ENCODE measurements at regions not wholly inside any gene's neighbourhood (a gene's known extent, or its start where the extent isn't known, plus 50 kb on each side); places are given as distances from the start of the nearest gene placed in this dataset.
"Not testable (repeated sequence)": the region's sequence is repeated elsewhere in the genome, so short reads cannot be mapped to it uniquely, and the experiment has no call there.

DNA sequence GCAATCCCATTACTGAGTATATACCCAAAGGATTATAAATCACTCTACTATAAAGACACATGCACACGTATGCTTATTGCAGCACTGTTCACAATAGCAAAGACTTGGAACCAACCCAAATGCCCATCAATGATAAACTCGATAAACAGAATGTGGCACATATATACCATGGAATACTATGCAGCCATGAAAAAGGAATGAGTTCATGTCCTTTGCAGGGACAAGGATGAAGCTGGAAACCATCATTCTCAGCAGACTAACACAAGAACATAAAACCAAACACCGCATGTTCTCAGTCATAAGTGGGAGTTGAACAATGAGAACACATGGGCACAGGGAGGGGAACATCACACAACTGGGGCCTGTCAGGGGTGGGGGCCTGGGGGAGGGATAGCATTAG lies 532.8 kb upstream of the AMOT start:
- not testable (repeated sequence) for DNase-seq

DNA sequence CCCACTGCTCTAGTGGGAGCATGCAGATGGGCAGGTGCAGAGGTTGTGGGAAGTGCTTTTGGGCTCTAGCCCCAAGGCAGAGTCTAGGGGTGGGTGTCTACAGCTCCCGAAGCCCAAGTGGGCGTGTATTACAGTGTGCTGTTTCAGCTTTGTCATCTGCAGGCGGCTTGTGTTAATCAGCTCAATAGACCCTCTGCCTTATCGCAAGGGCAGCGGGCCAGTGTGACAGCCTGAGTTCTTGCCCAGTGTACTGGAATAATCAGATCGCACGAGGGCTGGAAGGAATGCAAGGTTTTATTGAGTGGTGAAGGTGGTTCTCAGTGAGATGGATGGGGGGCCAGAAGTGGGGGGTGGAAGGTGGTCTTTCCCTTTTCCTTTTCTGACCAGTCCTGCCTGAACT lies 529.4 kb upstream of the AMOT start:
- no peak for DNase-seq

DNA sequence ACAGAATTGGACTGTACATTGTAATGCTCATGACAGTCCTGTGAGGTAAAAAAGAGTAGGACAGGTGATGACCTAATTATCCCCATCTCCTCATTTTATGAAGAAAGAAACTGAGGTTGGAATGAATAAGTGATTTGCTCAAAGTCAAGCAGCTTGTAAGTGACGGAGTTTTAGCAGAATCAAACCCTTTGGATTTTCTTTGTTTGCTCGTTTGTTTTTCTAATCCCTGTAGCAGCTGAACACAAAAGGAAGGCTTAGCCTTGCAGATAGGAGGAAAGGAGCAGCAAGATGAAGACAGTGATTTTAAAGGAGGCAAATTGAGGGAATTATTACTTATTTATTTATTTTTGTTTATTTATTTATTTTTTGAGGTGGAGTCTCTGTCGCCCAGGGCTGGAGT lies 528.4 kb upstream of the AMOT start:
- no peak for DNase-seq

- DNase-seq = no peak
Observed at GRCh38 chrX:113353134-113353533, 512.5 kb upstream of the AMOT start.

DNA sequence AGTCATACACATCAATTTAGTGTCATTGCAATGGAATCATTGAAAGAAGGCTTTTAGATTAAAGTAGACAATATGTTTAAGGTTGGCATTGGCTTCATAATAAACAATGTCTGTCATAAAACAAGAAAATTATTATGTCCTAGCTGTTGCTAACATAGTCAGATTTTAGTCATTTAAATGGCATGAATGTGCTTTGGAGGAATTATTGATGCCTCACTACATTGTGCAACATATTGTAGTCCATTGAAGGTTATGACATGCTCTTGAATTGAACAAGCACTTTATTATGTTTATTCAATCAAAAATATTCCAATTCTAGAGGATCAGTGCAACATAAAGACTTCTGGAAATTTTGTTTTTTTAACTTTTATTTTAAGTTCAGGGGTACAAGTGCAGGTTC lies 489.8 kb upstream of the AMOT start:
- no peak for DNase-seq

GRCh38 chrX:113315927-113316326 lies 475.3 kb upstream of the AMOT start:
- DNase-seq = no peak

GRCh38 chrX:113305496-113305895 lies 464.9 kb upstream of the AMOT start:
- DNase-seq = no peak

GRCh38 chrX:113300580-113300979 lies 459.9 kb upstream of the AMOT start:
- DNase-seq = no peak

DNA sequence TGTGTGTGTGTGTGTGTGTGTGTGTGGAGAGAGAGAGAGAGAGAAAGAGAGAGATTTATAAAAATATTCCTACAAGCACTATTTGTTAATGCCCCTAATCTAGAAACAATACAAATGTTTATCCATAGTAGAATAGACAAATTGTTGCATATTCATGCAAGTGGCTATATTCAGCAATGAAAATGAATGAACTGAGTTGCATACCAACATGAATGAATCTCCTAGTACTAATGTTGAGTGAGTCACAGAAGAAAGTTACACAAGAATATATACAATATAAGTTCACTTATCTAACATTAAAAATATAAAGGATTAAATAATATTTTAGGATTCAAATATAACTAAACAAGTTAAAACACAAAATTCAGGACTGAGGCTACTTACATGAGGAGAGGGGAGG lies 456.8 kb upstream of the AMOT start:
- DNase-seq = no peak

GRCh38 chrX:113289503-113289902 lies 448.9 kb upstream of the AMOT start:
- DNase-seq = no peak

- no peak for DNase-seq
Observed at GRCh38 chrX:113287761-113288160, 447.1 kb upstream of the AMOT start.

GRCh38 chrX:113275804-113276203 lies 435.2 kb upstream of the AMOT start:
- no peak for DNase-seq

GRCh38 chrX:113274791-113275190 lies 434.2 kb upstream of the AMOT start:
- DNase-seq = no peak

DNA sequence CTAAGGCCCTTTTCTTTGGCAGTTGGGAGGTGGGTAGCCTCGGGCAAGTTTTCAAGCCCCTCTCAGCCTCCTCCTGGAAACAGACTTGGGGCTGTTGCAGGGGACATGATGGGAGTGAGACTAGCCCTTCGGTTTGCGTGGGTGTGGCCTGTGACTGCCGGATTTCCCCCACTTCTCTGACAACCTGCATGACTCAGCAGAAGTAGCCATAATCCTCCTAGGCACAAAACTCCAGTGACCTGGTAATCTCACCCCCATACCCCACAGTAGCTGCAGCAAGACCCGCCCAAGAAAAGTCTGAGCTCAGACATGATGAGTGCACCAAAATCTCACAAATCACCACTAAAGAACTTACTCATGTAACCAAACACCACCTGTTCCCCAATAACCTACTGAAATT lies 433.7 kb upstream of the AMOT start:
- no peak for DNase-seq

GRCh38 chrX:113269203-113269602 lies 428.6 kb upstream of the AMOT start:
- no peak for DNase-seq

DNA sequence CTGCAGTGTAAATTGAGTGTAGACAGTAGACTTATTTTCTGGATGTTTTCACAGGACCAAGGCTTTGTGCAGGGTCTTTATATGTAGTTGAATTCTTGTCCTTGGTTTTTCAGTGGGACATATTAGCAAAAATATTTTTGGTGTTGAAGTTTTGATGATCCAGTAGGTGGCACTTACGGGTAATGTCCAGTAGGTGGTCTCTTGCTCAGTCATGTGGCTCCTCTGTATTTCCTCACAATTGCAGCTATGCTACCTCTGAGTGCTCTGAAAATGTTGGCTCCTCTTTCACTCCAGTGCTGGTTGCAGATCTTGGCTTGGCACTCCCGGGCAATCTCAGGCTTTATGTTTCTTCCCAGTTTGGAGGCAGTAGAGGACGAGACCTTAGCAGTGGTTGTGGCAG lies 419.8 kb upstream of the AMOT start:
- DNase-seq = no peak

DNA sequence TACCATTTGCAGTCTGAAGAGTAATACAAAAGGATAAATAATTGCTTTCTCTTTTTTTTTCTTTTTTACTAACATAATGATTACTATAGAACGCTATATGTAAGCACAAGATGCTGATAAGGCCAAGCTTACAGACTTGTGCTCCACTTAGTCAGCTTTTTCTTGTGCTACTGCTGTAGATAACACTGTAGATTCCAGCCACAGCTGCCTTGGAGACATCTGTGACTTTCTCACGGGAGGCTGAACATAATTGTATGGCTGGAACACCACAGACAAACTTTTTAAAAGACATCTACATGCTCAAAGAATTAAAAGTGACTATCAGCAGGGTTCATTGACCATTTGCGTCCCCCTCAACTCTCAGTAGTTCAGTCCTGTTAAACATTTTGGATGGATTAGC lies 381.7 kb upstream of the AMOT start:
- DNase-seq = no peak

DNA sequence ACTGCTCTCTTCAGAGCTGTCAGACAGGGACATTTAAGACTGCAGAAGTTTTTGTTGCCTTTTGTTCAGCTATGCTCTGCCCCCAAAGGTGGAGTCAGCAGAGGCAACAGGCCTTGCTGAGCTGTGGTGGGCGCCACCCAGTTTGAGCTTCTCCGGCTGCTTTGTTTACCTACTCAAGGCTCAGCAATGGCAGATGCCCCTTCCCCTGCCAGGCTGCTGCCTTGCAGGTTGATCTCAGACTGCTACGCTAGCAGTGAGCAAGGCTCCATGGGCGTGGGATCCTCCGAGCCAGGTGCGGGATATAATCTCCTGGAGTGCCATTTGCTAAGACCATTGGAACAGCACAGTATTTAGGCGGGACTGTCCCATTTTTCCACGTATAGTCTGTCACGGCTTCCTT lies 371.4 kb upstream of the AMOT start:
- no peak for DNase-seq

GRCh38 chrX:113202601-113203000 lies 362.0 kb upstream of the AMOT start:
- DNase-seq = no peak

DNA sequence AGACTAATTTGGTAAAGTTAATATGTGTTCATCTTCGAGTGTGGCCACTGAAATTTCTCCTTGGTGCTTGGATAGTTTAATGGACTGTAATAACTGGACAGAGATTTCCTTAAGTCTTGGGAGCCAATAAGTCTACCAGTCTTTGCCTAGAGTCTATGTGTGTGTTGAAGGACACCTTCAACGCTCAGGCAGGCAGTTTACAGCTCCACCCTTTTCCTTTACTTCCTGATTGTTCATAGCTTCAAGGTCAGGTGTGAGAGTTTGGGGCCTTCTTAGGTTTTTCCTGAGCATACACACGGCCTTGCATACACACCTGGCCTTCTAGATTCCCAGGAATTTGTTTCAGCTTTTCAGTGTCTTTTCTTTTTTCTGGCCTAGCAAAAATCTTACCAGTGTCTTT lies 355.3 kb upstream of the AMOT start:
- no peak for DNase-seq

DNA sequence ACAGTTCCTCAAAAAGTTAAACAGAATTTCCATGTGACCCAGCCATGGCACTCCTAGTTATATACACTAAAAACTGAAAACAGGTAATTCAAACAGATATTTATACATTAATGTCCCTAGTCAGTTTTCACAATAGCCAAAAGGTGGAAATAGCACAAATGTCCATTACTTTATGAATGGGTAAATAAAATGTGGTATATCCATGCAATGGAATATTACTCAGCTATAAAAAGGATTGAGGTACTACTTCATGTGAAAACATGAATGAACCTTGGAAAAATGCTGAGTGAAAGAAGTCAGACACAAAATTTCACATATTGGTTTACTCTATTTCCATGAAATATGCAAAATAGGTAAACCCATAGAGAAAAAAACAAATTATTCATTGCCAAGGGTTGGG lies 351.8 kb upstream of the AMOT start:
- DNase-seq = no peak

GRCh38 chrX:113157496-113157895 lies 316.9 kb upstream of the AMOT start:
- no peak for DNase-seq

GRCh38 chrX:113154315-113154714 lies 313.7 kb upstream of the AMOT start:
- not testable (repeated sequence) for DNase-seq

DNA sequence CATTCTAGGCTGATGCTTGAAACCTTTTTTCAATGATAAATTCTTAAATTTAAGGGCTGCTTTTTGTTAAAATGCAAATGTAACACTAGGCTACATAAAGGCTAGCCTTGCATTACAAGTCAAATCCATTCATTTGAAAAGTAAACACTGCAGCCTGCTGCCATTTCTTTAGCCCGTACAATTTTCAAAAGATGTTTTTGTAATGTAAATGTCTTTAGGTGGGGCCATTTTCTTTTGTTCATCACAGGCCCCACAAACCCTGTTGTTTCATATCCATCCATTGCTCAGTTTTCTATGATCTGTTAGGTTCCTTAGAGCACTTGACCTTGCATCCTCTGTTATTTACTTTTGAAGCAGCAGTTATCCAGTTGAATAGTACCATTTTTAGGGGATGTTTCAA lies 296.2 kb upstream of the AMOT start:
- no peak for DNase-seq

DNA sequence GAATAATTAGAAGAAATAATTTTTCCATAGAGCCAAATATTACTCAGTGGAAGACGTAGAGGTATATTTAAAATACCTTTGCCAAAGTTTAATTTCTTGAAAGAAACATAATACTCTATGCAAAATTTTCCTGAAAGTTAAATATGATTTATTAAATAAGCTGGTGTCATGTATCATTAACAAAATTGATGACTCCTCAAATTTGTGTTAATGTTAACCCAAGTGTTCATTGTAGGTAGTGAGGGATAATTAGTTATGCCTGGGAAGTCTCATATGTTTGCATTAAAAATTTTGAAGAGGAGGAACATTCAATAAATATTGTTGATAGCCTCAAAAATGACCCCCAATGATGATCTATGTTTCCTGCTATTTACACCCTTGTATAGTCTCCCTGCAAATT lies 292.7 kb upstream of the AMOT start:
- DNase-seq = no peak
